PFSK-1 (cell line): ENCODE measurements at regions not wholly inside any gene's neighbourhood (a gene's known extent, or its start where the extent isn't known, plus 50 kb on each side); places are given as distances from the start of the nearest gene placed in this dataset.

ENCODE experiments used
- FOXP2 ChIP-seq: optimal IDR thresholded peaks from 2 replicates; pipeline ENCODE3; 2011; ENCODE audit warnings: borderline replicate concordance, control low read depth, inconsistent platforms; ENCODE audit not compliant: insufficient read depth; ENCODE audit errors: extremely low read length, extremely low read depth
- POLR2AphosphoS5 ChIP-seq: IDR thresholded peaks from 2 replicates; pipeline ENCODE4 v1.6.1; 2012; ENCODE audit warnings: low read depth, mild to moderate bottlenecking, control low read depth, low read length, moderate library complexity
- TF ChIP-seq, protein P1 (sequence below), 2 experiments: IDR thresholded peaks; 2 replicates each; pipeline versions ENCODE4 v1.6.1 to v1.8.0; 2011 to 2012; ENCODE audit warnings: low read depth in 2 of 2, low read length in 2 of 2, control low read depth in 1 of 2, inconsistent platforms in 1 of 2, mild to moderate bottlenecking in 1 of 2, moderate library complexity in 1 of 2; ENCODE audit not compliant: insufficient read depth in 1 of 2

DNA sequence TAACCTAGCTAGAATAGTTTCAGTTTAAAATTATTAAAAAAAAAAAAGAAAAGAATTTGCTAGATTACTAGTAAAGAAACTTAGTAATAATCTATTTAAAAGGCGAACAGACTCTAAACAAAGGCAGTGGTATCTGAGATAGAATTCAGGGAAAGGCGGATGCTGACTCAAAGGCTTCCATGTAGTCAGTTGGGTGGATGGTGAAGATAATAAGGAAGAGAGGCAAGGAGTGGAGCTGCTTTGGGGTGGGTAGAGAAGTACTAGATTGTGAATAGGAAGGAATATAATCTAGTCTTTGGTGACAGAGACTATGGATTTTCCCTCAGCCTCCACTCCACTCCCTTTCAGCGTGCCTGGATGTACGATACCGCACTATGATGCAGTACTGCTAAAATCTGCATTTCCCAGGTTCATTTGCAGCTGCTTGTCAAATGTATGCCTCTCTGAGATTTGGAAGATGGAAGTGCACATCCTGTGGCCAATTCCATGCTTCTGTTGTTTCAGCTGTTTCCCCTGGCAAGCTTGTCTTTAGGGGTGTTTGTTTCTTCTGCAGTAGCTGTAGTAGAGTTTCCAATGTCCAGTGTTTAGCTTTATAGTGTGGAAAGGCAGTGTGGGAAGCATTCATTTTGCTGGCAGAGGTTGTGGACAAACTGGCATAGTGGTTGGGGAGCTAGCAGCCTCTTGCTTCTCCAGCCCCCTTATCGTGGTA lies 184.6 kb upstream of the NRIP1 start:
- TF ChIP-seq, protein P1, sequence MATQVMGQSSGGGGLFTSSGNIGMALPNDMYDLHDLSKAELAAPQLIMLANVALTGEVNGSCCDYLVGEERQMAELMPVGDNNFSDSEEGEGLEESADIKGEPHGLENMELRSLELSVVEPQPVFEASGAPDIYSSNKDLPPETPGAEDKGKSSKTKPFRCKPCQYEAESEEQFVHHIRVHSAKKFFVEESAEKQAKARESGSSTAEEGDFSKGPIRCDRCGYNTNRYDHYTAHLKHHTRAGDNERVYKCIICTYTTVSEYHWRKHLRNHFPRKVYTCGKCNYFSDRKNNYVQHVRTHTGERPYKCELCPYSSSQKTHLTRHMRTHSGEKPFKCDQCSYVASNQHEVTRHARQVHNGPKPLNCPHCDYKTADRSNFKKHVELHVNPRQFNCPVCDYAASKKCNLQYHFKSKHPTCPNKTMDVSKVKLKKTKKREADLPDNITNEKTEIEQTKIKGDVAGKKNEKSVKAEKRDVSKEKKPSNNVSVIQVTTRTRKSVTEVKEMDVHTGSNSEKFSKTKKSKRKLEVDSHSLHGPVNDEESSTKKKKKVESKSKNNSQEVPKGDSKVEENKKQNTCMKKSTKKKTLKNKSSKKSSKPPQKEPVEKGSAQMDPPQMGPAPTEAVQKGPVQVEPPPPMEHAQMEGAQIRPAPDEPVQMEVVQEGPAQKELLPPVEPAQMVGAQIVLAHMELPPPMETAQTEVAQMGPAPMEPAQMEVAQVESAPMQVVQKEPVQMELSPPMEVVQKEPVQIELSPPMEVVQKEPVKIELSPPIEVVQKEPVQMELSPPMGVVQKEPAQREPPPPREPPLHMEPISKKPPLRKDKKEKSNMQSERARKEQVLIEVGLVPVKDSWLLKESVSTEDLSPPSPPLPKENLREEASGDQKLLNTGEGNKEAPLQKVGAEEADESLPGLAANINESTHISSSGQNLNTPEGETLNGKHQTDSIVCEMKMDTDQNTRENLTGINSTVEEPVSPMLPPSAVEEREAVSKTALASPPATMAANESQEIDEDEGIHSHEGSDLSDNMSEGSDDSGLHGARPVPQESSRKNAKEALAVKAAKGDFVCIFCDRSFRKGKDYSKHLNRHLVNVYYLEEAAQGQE (IDR thresholded peaks at IDR 0.05; ENCODE audit: insufficient read depth in 1 of 2, low read depth in 2 of 2, low read length in 2 of 2): 0 out of 4 replicates have a peak, but pooled peaks of 1 of the 2 experiments have one; percentile 39
- no peak for TF ChIP-seq POLR2AphosphoS5
- no peak for TF ChIP-seq FOXP2
